ENCODE measurements at regions not wholly inside any gene's neighbourhood (a gene's known extent, or its start where the extent isn't known, plus 50 kb on each side); places are given as distances from the start of the nearest gene placed in this dataset.

- no peaks in the 10 kb centered on the region for H3K36me3 Mint-ChIP-seq (ENCODE audit: low read depth)
- Histone ChIP-seq H3K36me3 (ENCODE audit: control insufficient read depth, insufficient read depth, low read length) (no peaks in the 10 kb centered on the region), H3K27ac (ENCODE audit: low read depth, low read length) (no peak overlapping the region), H3K9me3 (ENCODE audit: control insufficient read depth, low read length) (no peaks in the 10 kb centered on the region), H3K9ac (ENCODE audit: extremely low read depth, low read length, poor library complexity, severe bottlenecking) (no peak overlapping the region), H3K27me3 (ENCODE audit: control insufficient read depth, insufficient read depth, low read length, poor library complexity, severe bottlenecking) (no peaks in the 10 kb centered on the region), H3K4me1 (ENCODE audit: control insufficient read depth, insufficient read depth, low read length) (no peaks in the 10 kb centered on the region), H3K4me3 (ENCODE audit: low read length) (no peak overlapping the region)
- no peak for TF ChIP-seq CTCF (conservative IDR thresholded peaks at IDR 0.05)
- H3K27ac Mint-ChIP-seq = no peak overlapping the region
- H3K27me3 Mint-ChIP-seq (ENCODE audit: insufficient read depth) = no peaks in the 10 kb centered on the region
- 71 to 91% methylated on average over 1 to 2 of the region's 2 CpGs for WGBS, 2 experiments (ENCODE audit: insufficient coverage in 1 of 2, insufficient read length in 1 of 2)
- H3K9me3 Mint-ChIP-seq = no peaks in the 10 kb centered on the region
- H3K4me1 Mint-ChIP-seq = no peaks in the 10 kb centered on the region
- no peak overlapping the region for H3K4me3 Mint-ChIP-seq
- no peak for DNase-seq
Observed at GRCh38 chr2:180644709-180645108, 335.7 kb upstream of the UBE2E3 start.

- Mint-ChIP-seq H3K27me3 (ENCODE audit: insufficient read depth) (no peaks in the 10 kb centered on the region), H3K9me3 (no peaks in the 10 kb centered on the region), H3K4me1 (no peaks in the 10 kb centered on the region), H3K4me3 (no peak overlapping the region), H3K36me3 (ENCODE audit: low read depth) (no peaks in the 10 kb centered on the region), H3K27ac (no peak overlapping the region)
- Histone ChIP-seq H3K36me3 (ENCODE audit: control insufficient read depth, insufficient read depth, low read length) (no peaks in the 10 kb centered on the region), H3K4me1 (ENCODE audit: control insufficient read depth, insufficient read depth, low read length) (no peaks in the 10 kb centered on the region), H3K27ac (ENCODE audit: low read depth, low read length) (no peak overlapping the region), H3K9me3 (ENCODE audit: control insufficient read depth, low read length) (no peaks in the 10 kb centered on the region), H3K9ac (ENCODE audit: extremely low read depth, low read length, poor library complexity, severe bottlenecking) (no peak overlapping the region), H3K27me3 (ENCODE audit: control insufficient read depth, insufficient read depth, low read length, poor library complexity, severe bottlenecking) (no peaks in the 10 kb centered on the region), H3K4me3 (ENCODE audit: low read length) (no peak overlapping the region)
- no peak for DNase-seq
- WGBS, 2 experiments (ENCODE audit: insufficient coverage in 1 of 2, insufficient read length in 1 of 2) = 83 to 92% methylated on average over 1 to 2 of the region's 2 CpGs
- no peak for TF ChIP-seq CTCF (conservative IDR thresholded peaks at IDR 0.05)
Observed at GRCh38 chr2:180630756-180631155, 349.6 kb upstream of the UBE2E3 start.

- H3K9me3 Mint-ChIP-seq = no peaks in the 10 kb centered on the region
- no peak overlapping the region for H3K27ac Mint-ChIP-seq
- H3K4me1 Mint-ChIP-seq = no peaks in the 10 kb centered on the region
- Histone ChIP-seq H3K27me3 (ENCODE audit: control insufficient read depth, insufficient read depth, low read length, poor library complexity, severe bottlenecking) (no peaks in the 10 kb centered on the region), H3K9me3 (ENCODE audit: control insufficient read depth, low read length) (no peaks in the 10 kb centered on the region), H3K9ac (ENCODE audit: extremely low read depth, low read length, poor library complexity, severe bottlenecking) (no peak overlapping the region), H3K4me3 (ENCODE audit: low read length) (no peak overlapping the region), H3K36me3 (ENCODE audit: control insufficient read depth, insufficient read depth, low read length) (no peaks in the 10 kb centered on the region), H3K4me1 (ENCODE audit: control insufficient read depth, insufficient read depth, low read length) (no peaks in the 10 kb centered on the region), H3K27ac (ENCODE audit: low read depth, low read length) (no peak overlapping the region)
- TF ChIP-seq CTCF (conservative IDR thresholded peaks at IDR 0.05) = no peak
- DNase-seq = no peak
- WGBS, 2 experiments (ENCODE audit: insufficient coverage in 1 of 2, insufficient read length in 1 of 2) = 90 to 100% methylated on average over 2 to 4 of the region's 4 CpGs
- no peak overlapping the region for H3K4me3 Mint-ChIP-seq
- H3K36me3 Mint-ChIP-seq (ENCODE audit: low read depth) = no peaks in the 10 kb centered on the region
- no peaks in the 10 kb centered on the region for H3K27me3 Mint-ChIP-seq (ENCODE audit: insufficient read depth)
Observed at GRCh38 chr2:180625006-180625844, 355.2 kb upstream of the UBE2E3 start.
